Kidney epithelial cell (primary cell): ENCODE measurements at regions not wholly inside any gene's neighbourhood (a gene's known extent, or its start where the extent isn't known, plus 50 kb on each side); places are given as distances from the start of the nearest gene placed in this dataset.

ENCODE experiments used
- DNase-seq: peaks from one replicate; pipeline ENCODE4 v3.0.0-alpha.2; 2010; ENCODE audit warnings: low read depth
- H3K27me3 ChIP-seq: 2 replicates; pipeline ENCODE4 v1.6.0; 2011; ENCODE audit warnings: low read length; ENCODE audit not compliant: control insufficient read depth, insufficient read depth
- H3K36me3 ChIP-seq: 2 replicates; pipeline ENCODE4 v1.5.1; 2011; ENCODE audit warnings: low read length; ENCODE audit not compliant: control insufficient read depth, insufficient read depth
- H3K4me3 ChIP-seq: 2 replicates; pipeline ENCODE4 v1.5.1; 2011; ENCODE audit warnings: low read depth, mild to moderate bottlenecking, control low read depth, low read length
- TF ChIP-seq, protein P1 (sequence below): IDR thresholded peaks from 2 replicates; pipeline ENCODE4 v1.5.1; 2011; ENCODE audit warnings: mild to moderate bottlenecking, moderate library complexity, low read length, control low read depth, inconsistent platforms; ENCODE audit not compliant: insufficient read depth, poor library complexity, severe bottlenecking

DNA sequence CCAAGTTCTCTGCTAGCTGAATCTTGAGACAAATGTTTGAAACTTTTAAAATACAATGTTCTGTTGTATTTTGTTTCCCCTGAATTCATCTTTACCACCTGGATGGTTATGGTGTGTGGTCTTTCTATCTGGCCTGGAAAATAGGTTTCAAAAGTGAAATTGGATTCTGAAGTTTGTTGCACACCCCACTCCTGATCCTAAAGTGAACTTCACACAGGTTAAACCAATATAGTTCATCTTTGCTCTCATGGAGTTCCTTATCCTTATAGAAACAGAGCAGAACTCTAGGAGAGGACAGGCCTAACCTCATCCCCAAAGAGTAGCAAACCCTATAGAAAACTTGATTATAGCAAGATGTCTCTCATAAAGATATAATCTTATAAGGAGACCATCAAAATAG is 179.4 kb upstream of the BCL6 start:
- no peak for DNase-seq
- TF ChIP-seq, protein P1, sequence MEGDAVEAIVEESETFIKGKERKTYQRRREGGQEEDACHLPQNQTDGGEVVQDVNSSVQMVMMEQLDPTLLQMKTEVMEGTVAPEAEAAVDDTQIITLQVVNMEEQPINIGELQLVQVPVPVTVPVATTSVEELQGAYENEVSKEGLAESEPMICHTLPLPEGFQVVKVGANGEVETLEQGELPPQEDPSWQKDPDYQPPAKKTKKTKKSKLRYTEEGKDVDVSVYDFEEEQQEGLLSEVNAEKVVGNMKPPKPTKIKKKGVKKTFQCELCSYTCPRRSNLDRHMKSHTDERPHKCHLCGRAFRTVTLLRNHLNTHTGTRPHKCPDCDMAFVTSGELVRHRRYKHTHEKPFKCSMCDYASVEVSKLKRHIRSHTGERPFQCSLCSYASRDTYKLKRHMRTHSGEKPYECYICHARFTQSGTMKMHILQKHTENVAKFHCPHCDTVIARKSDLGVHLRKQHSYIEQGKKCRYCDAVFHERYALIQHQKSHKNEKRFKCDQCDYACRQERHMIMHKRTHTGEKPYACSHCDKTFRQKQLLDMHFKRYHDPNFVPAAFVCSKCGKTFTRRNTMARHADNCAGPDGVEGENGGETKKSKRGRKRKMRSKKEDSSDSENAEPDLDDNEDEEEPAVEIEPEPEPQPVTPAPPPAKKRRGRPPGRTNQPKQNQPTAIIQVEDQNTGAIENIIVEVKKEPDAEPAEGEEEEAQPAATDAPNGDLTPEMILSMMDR = no peak
- no peaks in the 10 kb centered on the region for H3K36me3 ChIP-seq
- no peak overlapping the region for H3K4me3 ChIP-seq
- no peaks in the 10 kb centered on the region for H3K27me3 ChIP-seq

DNA sequence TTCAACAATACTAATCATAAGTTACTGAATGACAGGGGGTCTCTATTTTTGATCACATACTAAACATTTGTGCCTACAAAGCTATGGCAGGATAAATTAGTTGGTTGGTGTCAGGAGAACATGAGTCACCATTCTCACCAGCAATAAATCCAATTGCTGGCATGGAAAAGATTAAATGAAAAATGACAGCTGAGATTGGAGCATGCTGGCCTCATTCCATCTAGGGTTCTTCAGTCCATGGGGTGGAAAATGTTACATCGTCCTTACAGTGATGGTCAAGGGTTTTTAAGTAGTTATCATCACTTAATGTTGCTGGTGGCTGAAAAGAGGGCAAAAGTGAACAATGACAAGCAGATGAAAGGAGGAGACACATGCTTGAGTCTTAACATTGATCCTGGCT is 180.1 kb upstream of the BCL6 start:
- Histone ChIP-seq H3K27me3 (no peaks in the 10 kb centered on the region), H3K36me3 (no peaks in the 10 kb centered on the region), H3K4me3 (no peak overlapping the region)
- DNase-seq = no peak
- TF ChIP-seq, protein P1 = no peak

DNA sequence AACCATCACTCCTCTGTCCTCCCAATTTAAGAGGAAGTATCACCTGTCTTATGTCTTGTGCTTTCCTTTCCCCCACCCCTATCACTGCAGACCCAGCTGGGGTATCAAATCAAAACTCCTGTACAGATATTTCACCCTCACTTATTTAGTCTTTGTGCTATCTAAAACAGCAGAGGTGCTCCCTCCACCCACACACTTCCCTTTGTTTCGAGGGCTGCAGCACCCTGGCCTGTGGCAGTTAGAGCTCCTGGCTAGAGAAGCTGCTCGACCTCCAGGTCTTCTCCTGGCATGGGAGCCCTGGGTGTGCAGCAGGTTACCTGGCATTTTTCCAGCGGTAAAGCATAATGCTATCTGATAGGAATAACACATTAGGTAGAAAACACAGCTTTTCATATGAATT is 181.4 kb upstream of the BCL6 start:
- Histone ChIP-seq H3K36me3 (no peaks in the 10 kb centered on the region), H3K27me3 (no peaks in the 10 kb centered on the region), H3K4me3 (no peak overlapping the region)
- TF ChIP-seq, protein P1 = no peak
- no peak for DNase-seq

DNA sequence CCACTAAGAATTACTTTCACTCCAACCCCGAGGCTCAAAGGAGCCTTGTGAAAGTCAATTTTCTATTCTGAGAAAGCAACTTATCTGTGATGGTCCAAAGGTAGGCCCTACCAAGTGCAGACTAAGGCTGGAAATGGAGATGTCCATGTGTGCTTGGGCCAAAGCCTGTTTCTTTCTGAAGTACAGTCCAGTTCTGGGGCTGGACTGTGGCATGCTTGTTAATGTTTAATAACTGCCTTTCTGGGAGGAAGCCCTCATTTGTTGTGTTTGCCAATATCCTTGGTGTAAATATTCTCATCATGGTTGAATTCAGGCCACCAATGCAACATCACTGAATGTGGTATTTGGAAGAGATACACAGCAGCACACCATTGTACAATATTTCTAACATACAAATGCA is 182.3 kb upstream of the BCL6 start:
- H3K36me3 ChIP-seq = no peaks in the 10 kb centered on the region
- no peak overlapping the region for H3K4me3 ChIP-seq
- no peak for DNase-seq
- TF ChIP-seq, protein P1 = no peak
- H3K27me3 ChIP-seq = no peaks in the 10 kb centered on the region

DNA sequence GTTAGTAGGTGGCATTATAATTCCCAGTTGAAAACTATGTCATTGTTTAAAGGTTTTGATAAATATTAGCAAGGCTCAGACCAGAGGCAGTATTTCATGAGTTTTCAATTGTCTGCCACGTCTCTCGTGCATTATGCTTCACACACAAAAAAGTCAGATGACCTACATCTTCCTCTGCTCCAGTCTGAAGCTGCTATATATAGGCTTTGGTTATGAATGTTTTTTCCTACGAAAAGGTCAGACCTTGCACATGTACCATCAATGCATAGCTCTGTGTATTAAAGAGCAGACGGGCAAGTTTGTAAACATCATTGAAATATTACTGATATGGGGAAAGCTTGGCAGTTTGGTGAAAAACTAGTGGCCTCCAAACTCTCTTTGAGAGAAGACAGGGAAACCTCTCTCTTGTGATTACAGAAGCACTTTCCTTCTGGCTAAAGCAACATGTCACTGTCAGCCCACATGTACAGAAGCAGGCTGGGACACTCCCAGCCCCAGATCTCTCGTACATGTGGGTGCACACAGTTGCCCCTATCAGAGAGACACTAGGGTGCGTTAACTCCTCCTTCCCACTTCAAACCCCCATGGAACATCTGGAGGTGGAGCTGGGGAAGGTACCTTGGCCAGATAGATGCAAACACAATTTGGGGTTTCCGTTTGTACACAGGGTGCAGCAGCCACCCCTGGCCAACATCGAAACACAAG is 184.0 kb upstream of the BCL6 start:
- TF ChIP-seq, protein P1 = no peak
- H3K36me3 ChIP-seq = no peaks in the 10 kb centered on the region
- no peak overlapping the region for H3K4me3 ChIP-seq
- H3K27me3 ChIP-seq = no peaks in the 10 kb centered on the region
- no peak for DNase-seq

DNA sequence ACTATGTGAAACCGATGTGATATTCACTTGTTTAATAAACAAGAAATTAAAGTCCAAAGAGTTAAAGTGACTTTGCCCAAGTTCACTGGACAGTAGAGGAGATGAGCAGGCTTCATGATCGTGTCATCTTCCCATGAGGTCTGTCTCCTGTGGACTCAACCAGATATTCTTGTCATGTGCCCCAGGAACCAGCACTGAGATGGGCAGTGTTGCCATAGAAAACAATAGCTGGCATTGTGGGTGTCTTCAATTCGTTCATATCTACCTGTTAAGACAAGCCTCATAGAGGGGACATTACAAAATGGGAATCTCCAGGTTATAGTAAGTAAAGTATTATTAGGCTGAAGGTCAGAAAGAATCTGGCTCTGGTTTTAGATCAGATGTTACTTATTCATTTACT is 184.8 kb upstream of the BCL6 start:
- H3K27me3 ChIP-seq = no peaks in the 10 kb centered on the region
- no peak overlapping the region for H3K4me3 ChIP-seq
- no peak for DNase-seq
- no peaks in the 10 kb centered on the region for H3K36me3 ChIP-seq
- TF ChIP-seq, protein P1 = no peak
